ENCODE measurements at regions not wholly inside any gene's neighbourhood (a gene's known extent, or its start where the extent isn't known, plus 50 kb on each side); places are given as distances from the start of the nearest gene placed in this dataset.

- TF ChIP-seq CTCF (IDR thresholded peaks at IDR 0.05 in 8 of 11, conservative IDR thresholded peaks at IDR 0.05 in 3 of 11) = no peak
- TF ChIP-seq POLR2A (IDR thresholded peaks at IDR 0.05) = no peak
- no peak for TF ChIP-seq POLR2AphosphoS5 (IDR thresholded peaks at IDR 0.05)
- Histone ChIP-seq H3K36me3 (no peaks in the 10 kb centered on the region), H3K4me3 (no peak overlapping the region), H3K27ac (no peak overlapping the region), H3K4me1 (no peaks in the 10 kb centered on the region), H3K9me3 (peaks cover 0 to 16% (median 14%) of the 10 kb centered on the region in 8 donors), H3K27me3 (replicated peaks in 1 of 7) (peaks cover 0 to 4% (median 0%) of the 10 kb centered on the region in 7 donors)
- DNase-seq = no peak
- 61 to 79% (median 73%) methylated on average over 3 of the region's 3 CpGs for WGBS, 5 donors
- intact Hi-C loops (cut with DNase I; ENCODE audit: low total_unique reads) = no loop called here
Measured at GRCh38 chr1:233509526-233509925, 104.4 kb upstream of the KCNK1 start.

GRCh38 chr1:233512538-233512937 lies 101.4 kb upstream of the KCNK1 start:
- H3K27me3 ChIP-seq (replicated peaks in 1 of 7) = peaks cover 0 to 9% (median 0%) of the 10 kb centered on the region in 7 donors
- intact Hi-C loops (cut with DNase I; ENCODE audit: low total_unique reads) = no loop called here
- no peak overlapping the region for H3K4me3 ChIP-seq
- no peaks in the 10 kb centered on the region for H3K4me1 ChIP-seq
- no peak overlapping the region for H3K27ac ChIP-seq
- no peaks in the 10 kb centered on the region for H3K36me3 ChIP-seq
- WGBS, 5 donors = 61 to 82% (median 75%) methylated on average over 3 of the region's 3 CpGs
- no peak for DNase-seq
- no peaks in the 10 kb centered on the region for H3K9me3 ChIP-seq
- TF ChIP-seq POLR2AphosphoS5 (IDR thresholded peaks at IDR 0.05) (no peak), CTCF (IDR thresholded peaks at IDR 0.05 in 8 of 11, conservative IDR thresholded peaks at IDR 0.05 in 3 of 11) (no peak), POLR2A (IDR thresholded peaks at IDR 0.05) (no peak)

- Histone ChIP-seq H3K36me3 (no peaks in the 10 kb centered on the region), H3K27ac (no peak overlapping the region), H3K4me1 (no peaks in the 10 kb centered on the region), H3K4me3 (no peak overlapping the region), H3K27me3 (replicated peaks in 1 of 7) (peaks cover 0 to 9% (median 0%) of the 10 kb centered on the region in 7 donors), H3K9me3 (peaks cover 0 to under 1% (median 0%) of the 10 kb centered on the region in 8 donors)
- DNase-seq = no peak
- intact Hi-C loops (cut with DNase I; ENCODE audit: low total_unique reads) = no loop called here
- TF ChIP-seq POLR2AphosphoS5 (IDR thresholded peaks at IDR 0.05) = no peak
- TF ChIP-seq POLR2A (IDR thresholded peaks at IDR 0.05) = no peak
- no peak for TF ChIP-seq CTCF (IDR thresholded peaks at IDR 0.05 in 8 of 11, conservative IDR thresholded peaks at IDR 0.05 in 3 of 11)
Measured at GRCh38 chr1:233513431-233513830, 100.5 kb upstream of the KCNK1 start.

- TF ChIP-seq CTCF (IDR thresholded peaks at IDR 0.05 in 8 of 11, conservative IDR thresholded peaks at IDR 0.05 in 3 of 11) = no peak
- no peak for TF ChIP-seq POLR2A (IDR thresholded peaks at IDR 0.05)
- TF ChIP-seq POLR2AphosphoS5 (IDR thresholded peaks at IDR 0.05) = no peak
- no peak for DNase-seq
- Histone ChIP-seq H3K27me3 (replicated peaks in 1 of 7) (peaks cover 0 to 9% (median 0%) of the 10 kb centered on the region in 7 donors), H3K4me3 (no peak overlapping the region), H3K27ac (no peak overlapping the region), H3K36me3 (no peaks in the 10 kb centered on the region), H3K9me3 (peaks cover 0 to 4% (median 0%) of the 10 kb centered on the region in 8 donors), H3K4me1 (no peaks in the 10 kb centered on the region)
- WGBS, 5 donors = 88 to 95% (median 92%) methylated on average over 9 to 21 of the region's 21 CpGs
- intact Hi-C loops (cut with DNase I; ENCODE audit: low total_unique reads) = no loop called here
Measured at GRCh38 chr1:233514946-233515391, 98.9 kb upstream of the KCNK1 start.

All from spleen (tissue), 11 donors.